ENCODE measurements at regions not wholly inside any gene's neighbourhood (a gene's known extent, or its start where the extent isn't known, plus 50 kb on each side); places are given as distances from the start of the nearest gene placed in this dataset.

DNA sequence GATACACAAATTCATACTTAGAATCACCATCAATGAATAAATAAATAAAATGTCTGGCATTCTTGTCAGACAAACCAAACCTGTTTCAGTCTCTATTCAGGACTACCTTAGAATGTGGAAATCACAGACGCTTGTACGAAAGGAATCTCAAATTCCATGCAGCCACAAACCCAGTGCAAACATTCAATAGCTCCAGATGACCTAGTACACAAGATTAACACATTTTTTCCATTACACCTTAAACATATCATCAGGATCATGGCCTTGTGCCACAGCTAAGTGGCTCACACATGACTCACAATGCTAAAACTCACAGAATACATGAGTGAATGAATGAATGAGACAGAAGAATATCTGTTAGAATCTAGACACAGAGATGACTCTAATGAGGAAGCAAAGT is 134.2 kb downstream of the PWWP3B start:
- DNase-seq (peak; percentile 94), ATAC-seq (peak; percentile 67)
- peak overlapping the region; percentile 36 for H3K4me2 ChIP-seq (ENCODE audit: low read length)
- H3K9me3 ChIP-seq (ENCODE audit: low read length), result no peaks in the 10 kb centered on the region
- POLR2A ChIA-PET (ENCODE audit: unreplicated experiment), result no interaction called here
- no peaks in the 10 kb centered on the region for H3K27me3 ChIP-seq (ENCODE audit: low read length)
- H3K27ac ChIP-seq (ENCODE audit: low read length), result peak overlapping the region; percentile 99
- peak overlapping the region; percentile 47; the same call in 1 of the 2 replicates for H3K9ac ChIP-seq (ENCODE audit: low read length)
- no peaks in the 10 kb centered on the region for H3K36me3 ChIP-seq (ENCODE audit: low read depth, low read length)
- H3K4me3 ChIP-seq (ENCODE audit: low read length), result no peak overlapping the region
- CTCF ChIA-PET, result no interaction called here
- peaks cover 27% of the 10 kb centered on the region for H3K4me1 ChIP-seq (ENCODE audit: insufficient read depth, low read length)
- TF ChIP-seq EZH2 (IDR thresholded peaks at IDR 0.05; ENCODE audit: low read length, unreplicated experiment), result no peak
- TF ChIP-seq, protein P1, sequence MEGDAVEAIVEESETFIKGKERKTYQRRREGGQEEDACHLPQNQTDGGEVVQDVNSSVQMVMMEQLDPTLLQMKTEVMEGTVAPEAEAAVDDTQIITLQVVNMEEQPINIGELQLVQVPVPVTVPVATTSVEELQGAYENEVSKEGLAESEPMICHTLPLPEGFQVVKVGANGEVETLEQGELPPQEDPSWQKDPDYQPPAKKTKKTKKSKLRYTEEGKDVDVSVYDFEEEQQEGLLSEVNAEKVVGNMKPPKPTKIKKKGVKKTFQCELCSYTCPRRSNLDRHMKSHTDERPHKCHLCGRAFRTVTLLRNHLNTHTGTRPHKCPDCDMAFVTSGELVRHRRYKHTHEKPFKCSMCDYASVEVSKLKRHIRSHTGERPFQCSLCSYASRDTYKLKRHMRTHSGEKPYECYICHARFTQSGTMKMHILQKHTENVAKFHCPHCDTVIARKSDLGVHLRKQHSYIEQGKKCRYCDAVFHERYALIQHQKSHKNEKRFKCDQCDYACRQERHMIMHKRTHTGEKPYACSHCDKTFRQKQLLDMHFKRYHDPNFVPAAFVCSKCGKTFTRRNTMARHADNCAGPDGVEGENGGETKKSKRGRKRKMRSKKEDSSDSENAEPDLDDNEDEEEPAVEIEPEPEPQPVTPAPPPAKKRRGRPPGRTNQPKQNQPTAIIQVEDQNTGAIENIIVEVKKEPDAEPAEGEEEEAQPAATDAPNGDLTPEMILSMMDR (conservative IDR thresholded peaks at IDR 0.05; ENCODE audit: low read depth, low read length), result no peak
- TF ChIP-seq EZH2phosphoT487 (IDR thresholded peaks at IDR 0.05; ENCODE audit: borderline replicate concordance, low read length), result no peak
- H3K9me2 ChIP-seq (replicated peaks; ENCODE audit: low read length), result no peaks in the 10 kb centered on the region
- no peaks in the 10 kb centered on the region for H3K79me2 ChIP-seq (ENCODE audit: low read length)
- intact Hi-C loops (cut with micrococcal nuclease), result loop anchor here (10.0 kb wide), 2 partner anchors 48 to 98 kb away; no protein-coding TSS in a partner anchor
- H4K20me1 ChIP-seq (ENCODE audit: low read length), result no peaks in the 10 kb centered on the region
- peaks cover 11% of the 10 kb centered on the region for H3F3A ChIP-seq (ENCODE audit: low read length, unreplicated experiment)
- no peak overlapping the region for H2AFZ ChIP-seq (ENCODE audit: low read length)
- no TSS peak for BruUV-seq (replicated peaks)

DNA sequence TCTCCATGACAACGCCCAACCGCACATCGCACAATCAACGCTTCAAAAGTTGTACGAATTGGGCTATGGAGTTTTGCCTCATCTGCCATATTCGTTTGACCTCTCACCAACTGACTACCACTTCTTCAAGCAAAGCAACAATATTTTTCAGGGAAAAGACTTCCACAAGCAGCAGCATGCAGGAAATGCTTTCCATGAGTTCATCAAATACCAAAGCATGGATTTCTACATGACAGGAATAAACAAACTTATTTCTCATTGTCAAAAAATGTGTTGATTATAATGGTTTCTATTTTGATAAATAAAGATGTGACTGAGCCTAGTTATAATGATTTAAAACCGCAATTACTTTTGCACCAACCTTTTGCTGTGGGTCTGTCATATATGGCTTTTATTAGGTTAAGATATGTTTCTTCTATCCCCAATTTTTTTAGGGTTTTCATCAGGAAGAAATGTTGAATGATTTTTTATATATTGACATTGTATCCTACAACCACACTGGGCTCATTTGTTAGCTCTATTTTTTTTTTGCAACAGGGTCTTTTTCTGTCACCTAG is 138.4 kb downstream of the PWWP3B start:
- POLR2A ChIA-PET (ENCODE audit: unreplicated experiment), result no interaction called here
- Histone ChIP-seq H3K9me2 (replicated peaks; ENCODE audit: low read length) (no peaks in the 10 kb centered on the region), H3K36me3 (ENCODE audit: low read depth, low read length) (no peaks in the 10 kb centered on the region), H3K79me2 (ENCODE audit: low read length) (no peaks in the 10 kb centered on the region), H2AFZ (ENCODE audit: low read length) (no peak overlapping the region), H3K27ac (ENCODE audit: low read length) (no peak overlapping the region), H3K9me3 (ENCODE audit: low read length) (no peaks in the 10 kb centered on the region), H3K4me1 (ENCODE audit: insufficient read depth, low read length) (peaks cover 13% of the 10 kb centered on the region), H3K27me3 (ENCODE audit: low read length) (no peaks in the 10 kb centered on the region), H3K4me2 (ENCODE audit: low read length) (no peak overlapping the region), H3F3A (ENCODE audit: low read length, unreplicated experiment) (peaks cover 5% of the 10 kb centered on the region), H3K9ac (ENCODE audit: low read length) (no peak overlapping the region), H3K4me3 (ENCODE audit: low read length) (no peak overlapping the region), H4K20me1 (ENCODE audit: low read length) (no peaks in the 10 kb centered on the region)
- CTCF ChIA-PET, result no interaction called here
- BruUV-seq (replicated peaks), result no TSS peak
- intact Hi-C loops (cut with micrococcal nuclease), result loop anchor here (10.0 kb wide), 2 partner anchors 52 to 102 kb away; no protein-coding TSS in a partner anchor
- TF ChIP-seq EZH2 (IDR thresholded peaks at IDR 0.05; ENCODE audit: low read length, unreplicated experiment) (no peak), EZH2phosphoT487 (IDR thresholded peaks at IDR 0.05; ENCODE audit: borderline replicate concordance, low read length) (no peak)
- TF ChIP-seq, protein P1 (conservative IDR thresholded peaks at IDR 0.05; ENCODE audit: low read depth, low read length), result no peak
- DNase-seq (no peak), ATAC-seq (no peak)

DNA sequence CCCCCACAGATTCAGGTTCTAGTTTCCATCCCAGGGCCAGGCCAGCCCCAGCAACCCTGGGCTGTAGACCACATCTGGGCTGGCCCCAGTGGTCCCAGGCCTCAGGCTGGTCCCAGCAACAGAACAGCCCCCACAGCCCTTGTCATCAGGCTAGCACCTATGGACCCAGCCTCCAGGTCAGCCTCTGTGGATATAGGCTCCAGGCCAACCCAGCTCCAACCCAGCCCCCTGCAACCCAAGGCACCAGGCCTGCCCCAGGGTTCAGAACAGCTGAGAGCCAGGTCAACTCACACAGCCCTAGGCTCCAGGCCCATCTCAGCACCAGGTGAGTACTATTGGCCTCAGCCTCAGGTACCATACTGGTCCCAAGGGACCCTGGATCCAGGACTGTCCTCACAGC is 155.3 kb downstream of the PWWP3B start:
- intact Hi-C loops (cut with micrococcal nuclease), result no loop called here
- H3K79me2 ChIP-seq (ENCODE audit: low read length), result no peaks in the 10 kb centered on the region
- H3K9ac ChIP-seq (ENCODE audit: low read length), result no peak overlapping the region
- ChIA-PET POLR2A (ENCODE audit: unreplicated experiment) (no interaction called here), CTCF (no interaction called here)
- H3K4me3 ChIP-seq (ENCODE audit: low read length), result no peak overlapping the region
- no peaks in the 10 kb centered on the region for H3K9me2 ChIP-seq (replicated peaks; ENCODE audit: low read length)
- no peak overlapping the region for H3K27ac ChIP-seq (ENCODE audit: low read length)
- H3K27me3 ChIP-seq (ENCODE audit: low read length), result no peaks in the 10 kb centered on the region
- DNase-seq (no peak), ATAC-seq (no peak)
- H3K36me3 ChIP-seq (ENCODE audit: low read depth, low read length), result no peaks in the 10 kb centered on the region
- no peaks in the 10 kb centered on the region for H3K9me3 ChIP-seq (ENCODE audit: low read length)
- no peaks in the 10 kb centered on the region for H3K4me1 ChIP-seq (ENCODE audit: insufficient read depth, low read length)
- H3F3A ChIP-seq (ENCODE audit: low read length, unreplicated experiment), result no peaks in the 10 kb centered on the region
- BruUV-seq (replicated peaks), result no TSS peak
- TF ChIP-seq EZH2phosphoT487 (IDR thresholded peaks at IDR 0.05; ENCODE audit: borderline replicate concordance, low read length) (no peak), EZH2 (IDR thresholded peaks at IDR 0.05; ENCODE audit: low read length, unreplicated experiment) (no peak)
- TF ChIP-seq, protein P1 (conservative IDR thresholded peaks at IDR 0.05; ENCODE audit: low read depth, low read length), result no peak
- no peak overlapping the region for H3K4me2 ChIP-seq (ENCODE audit: low read length)
- no peaks in the 10 kb centered on the region for H4K20me1 ChIP-seq (ENCODE audit: low read length)
- no peak overlapping the region for H2AFZ ChIP-seq (ENCODE audit: low read length)

All from PC-3 (cell line).